Tibial nerve (tissue), 4 donors: ENCODE measurements at regions not wholly inside any gene's neighbourhood (a gene's known extent, or its start where the extent isn't known, plus 50 kb on each side); places are given as distances from the start of the nearest gene placed in this dataset.

Source experiments
- DNase-seq, 2 donors: peaks; one replicate each; pipeline ENCODE4 v3.0.0-alpha.2; 2019; ENCODE audit warnings: low spot score in 2 of 2
- H3K27ac ChIP-seq, 4 donors: fragments of 200-600 bp; sonication (generic) in 3 of 4; one replicate each; pipeline ENCODE4 v1.5.1; 2017 to 2019; ENCODE audit warnings: mild to moderate bottlenecking in 1 of 4
- H3K27me3 ChIP-seq, 2 donors: fragments of 200-600 bp; sonication (generic) in 1 of 2; one replicate each; pipeline versions ENCODE4 v1.5.1 to v1.6.0; 2017 to 2019
- H3K36me3 ChIP-seq, 3 donors: fragments of 200-600 bp; sonication (generic); one replicate each; pipeline ENCODE4 v1.5.1; 2018 to 2019
- H3K4me1 ChIP-seq, 4 donors: fragments of 200-600 bp; sonication (generic) in 3 of 4; one replicate each; pipeline ENCODE4 v1.5.1; 2017 to 2019
- H3K4me3 ChIP-seq, 4 donors: fragments of 200-600 bp; sonication (generic) in 3 of 4; one replicate each; pipeline ENCODE4 v1.5.1; 2017 to 2019; ENCODE audit warnings: mild to moderate bottlenecking in 1 of 4, moderate library complexity in 1 of 4
- H3K9me3 ChIP-seq, 4 donors: fragments of 200-600 bp; sonication (generic) in 3 of 4; one replicate each; pipeline ENCODE4 v1.5.1; 2017 to 2019
- CTCF ChIP-seq, 5 experiments: fragments of 200-600 bp in 3 of 5; fragments of 450-650 bp in 2 of 5; sonication (generic) in 3 of 5; IDR thresholded peaks; one replicate each; pipeline ENCODE4 v1.5.1; 2016 to 2019; ENCODE audit warnings: antibody characterized with exemption in 5 of 5, mild to moderate bottlenecking in 3 of 5, moderate library complexity in 2 of 5
- EP300 ChIP-seq, 2 donors: sonication (generic); formaldehyde crosslinking; IDR thresholded peaks; one replicate each; pipeline ENCODE4 v1.6.1; 2017; ENCODE audit warnings: antibody characterized with exemption in 2 of 2, mild to moderate bottlenecking in 1 of 2
- POLR2A ChIP-seq, 2 donors: fragments of 450-650 bp; IDR thresholded peaks; one replicate each; pipeline ENCODE4 v1.6.1; 2017; ENCODE audit warnings: antibody characterized with exemption in 2 of 2, mild to moderate bottlenecking in 2 of 2, moderate library complexity in 2 of 2
- WGBS, 2 donors: methylation state at CpG; one replicate each; pipeline ENCODE4 v1.1.5; 2018; 5-methylcytosine and 5-hydroxymethylcytosine counted together

- H3K27ac ChIP-seq = no peak overlapping the region
- TF ChIP-seq CTCF (IDR thresholded peaks at IDR 0.05) (no peak), POLR2A (IDR thresholded peaks at IDR 0.05) (no peak), EP300 (IDR thresholded peaks at IDR 0.05) (no peak)
- no peaks in the 10 kb centered on the region for H3K36me3 ChIP-seq
- no peak for DNase-seq
- no peak overlapping the region for H3K4me3 ChIP-seq
- H3K27me3 ChIP-seq = no peaks in the 10 kb centered on the region
- H3K4me1 ChIP-seq = peaks cover 0 to 4% (median 0%) of the 10 kb centered on the region in 4 donors
- no peaks in the 10 kb centered on the region for H3K9me3 ChIP-seq
Observed at GRCh38 chr6:40915165-40915564, 123.9 kb downstream of the UNC5CL start.

GRCh38 chr6:40914005-40914404 lies 125.0 kb downstream of the UNC5CL start:
- TF ChIP-seq EP300 (IDR thresholded peaks at IDR 0.05) (no peak), POLR2A (IDR thresholded peaks at IDR 0.05) (no peak), CTCF (IDR thresholded peaks at IDR 0.05) (no peak)
- no peaks in the 10 kb centered on the region for H3K27me3 ChIP-seq
- H3K4me3 ChIP-seq = no peak overlapping the region
- 66 to 72% methylated on average over 6 of the region's 6 CpGs for WGBS, 2 donors
- no peaks in the 10 kb centered on the region for H3K9me3 ChIP-seq
- DNase-seq = no peak
- H3K27ac ChIP-seq = no peak overlapping the region
- H3K36me3 ChIP-seq = no peaks in the 10 kb centered on the region
- H3K4me1 ChIP-seq = peaks cover 0 to 4% (median 0%) of the 10 kb centered on the region in 4 donors

- 66 to 70% methylated on average over 9 of the region's 9 CpGs for WGBS, 2 donors
- DNase-seq = no peak
- H3K4me3 ChIP-seq = no peak overlapping the region
Observed at GRCh38 chr6:40912158-40912946, 126.7 kb downstream of the UNC5CL start.

GRCh38 chr6:40910260-40910893 lies 128.6 kb downstream of the UNC5CL start:
- TF ChIP-seq EP300 (IDR thresholded peaks at IDR 0.05) (no peak), POLR2A (IDR thresholded peaks at IDR 0.05) (no peak), CTCF (IDR thresholded peaks at IDR 0.05) (no peak)
- Histone ChIP-seq H3K4me1 (peaks cover 0 to 4% (median 0%) of the 10 kb centered on the region in 4 donors), H3K27me3 (no peaks in the 10 kb centered on the region), H3K36me3 (no peaks in the 10 kb centered on the region), H3K9me3 (no peaks in the 10 kb centered on the region), H3K27ac (no peak overlapping the region), H3K4me3 (no peak overlapping the region)
- WGBS, 2 donors = 93 to 97% methylated on average over 2 of the region's 2 CpGs
- DNase-seq = no peak

More at GRCh38 chr6:40912158-40912946, 126.7 kb downstream of the UNC5CL start:
- Histone ChIP-seq H3K27ac (no peak overlapping the region), H3K9me3 (no peaks in the 10 kb centered on the region), H3K4me1 (peaks cover 0 to 4% (median 0%) of the 10 kb centered on the region in 4 donors), H3K27me3 (no peaks in the 10 kb centered on the region), H3K36me3 (no peaks in the 10 kb centered on the region)
- TF ChIP-seq CTCF (IDR thresholded peaks at IDR 0.05) (peak in 2 of 5 experiments; percentile 25 to 38), POLR2A (IDR thresholded peaks at IDR 0.05) (no peak)

GRCh38 chr6:40909811-40910210 lies 129.2 kb downstream of the UNC5CL start:
- H3K36me3 ChIP-seq = no peaks in the 10 kb centered on the region
- H3K4me1 ChIP-seq = peaks cover 0 to 4% (median 0%) of the 10 kb centered on the region in 4 donors
- H3K9me3 ChIP-seq = no peaks in the 10 kb centered on the region
- TF ChIP-seq POLR2A (IDR thresholded peaks at IDR 0.05) (no peak), CTCF (IDR thresholded peaks at IDR 0.05) (no peak), EP300 (IDR thresholded peaks at IDR 0.05) (no peak)
- WGBS, 2 donors = 69 to 92% methylated on average over 1 of the region's 1 CpG
- H3K4me3 ChIP-seq = no peak overlapping the region
- H3K27me3 ChIP-seq = no peaks in the 10 kb centered on the region
- no peak for DNase-seq
- H3K27ac ChIP-seq = no peak overlapping the region
